Hepatocyte (in vitro differentiated cells): ENCODE measurements at regions not wholly inside any gene's neighbourhood (a gene's known extent, or its start where the extent isn't known, plus 50 kb on each side); places are given as distances from the start of the nearest gene placed in this dataset.

Source experiments
- CTCF ChIP-seq: fragments of 200-600 bp; sonication (generic); IDR thresholded peaks from 2 replicates; pipeline ENCODE4 v1.5.1; 2016; ENCODE audit warnings: antibody characterized with exemption, mild to moderate bottlenecking; ENCODE audit not compliant: poor library complexity
- EZH2 ChIP-seq: fragments of 200-600 bp; sonication (generic); IDR thresholded peaks from 2 replicates; pipeline ENCODE4 v1.6.1; 2016; ENCODE audit warnings: antibody characterized with exemption, mild to moderate bottlenecking, borderline replicate concordance

- TF ChIP-seq CTCF: no peak
- no peak for TF ChIP-seq EZH2
Measured at GRCh38 chr6:100946711-100947110, 65.6 kb upstream of the ASCC3 start.
